Activated CD4-positive, alpha-beta T cell treated with anti-CD3 and anti-CD28 coated beads, Interleukin-2, amount 50 U/mL, for 4 hours (primary cell): ENCODE measurements at regions not wholly inside any gene's neighbourhood (a gene's known extent, or its start where the extent isn't known, plus 50 kb on each side); places are given as distances from the start of the nearest gene placed in this dataset.
"Not testable (repeated sequence)": the region's sequence is repeated elsewhere in the genome, so short reads cannot be mapped to it uniquely, and the experiment has no call there.

ENCODE experiments used
- DNase-seq, 2 experiments: peaks; one replicate each; pipeline ENCODE4 v3.0.0-alpha.2; 2020

DNA sequence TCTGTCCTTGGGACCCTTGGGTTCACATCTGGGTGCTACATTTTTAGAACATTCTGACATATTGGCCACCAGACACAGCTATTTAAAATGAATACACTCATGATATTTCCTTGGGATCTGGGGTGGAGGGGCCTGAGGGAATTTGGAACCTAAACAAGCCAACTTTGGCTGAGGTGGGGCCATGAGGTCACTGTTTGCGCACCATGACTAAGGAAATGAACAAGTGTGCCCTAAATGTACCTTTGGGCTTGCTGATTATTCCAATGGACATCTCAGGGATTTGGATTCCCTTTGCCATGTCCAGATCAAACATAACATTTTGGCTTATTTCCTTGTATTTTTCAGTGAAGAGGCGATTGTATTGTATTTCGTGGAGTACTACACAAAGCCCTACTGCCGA, 80.5 kb upstream of the SEC11C start:
- no peak for DNase-seq

GRCh38 chr18:59060551-59060950, 79.1 kb upstream of the SEC11C start:
- no peak for DNase-seq

DNA sequence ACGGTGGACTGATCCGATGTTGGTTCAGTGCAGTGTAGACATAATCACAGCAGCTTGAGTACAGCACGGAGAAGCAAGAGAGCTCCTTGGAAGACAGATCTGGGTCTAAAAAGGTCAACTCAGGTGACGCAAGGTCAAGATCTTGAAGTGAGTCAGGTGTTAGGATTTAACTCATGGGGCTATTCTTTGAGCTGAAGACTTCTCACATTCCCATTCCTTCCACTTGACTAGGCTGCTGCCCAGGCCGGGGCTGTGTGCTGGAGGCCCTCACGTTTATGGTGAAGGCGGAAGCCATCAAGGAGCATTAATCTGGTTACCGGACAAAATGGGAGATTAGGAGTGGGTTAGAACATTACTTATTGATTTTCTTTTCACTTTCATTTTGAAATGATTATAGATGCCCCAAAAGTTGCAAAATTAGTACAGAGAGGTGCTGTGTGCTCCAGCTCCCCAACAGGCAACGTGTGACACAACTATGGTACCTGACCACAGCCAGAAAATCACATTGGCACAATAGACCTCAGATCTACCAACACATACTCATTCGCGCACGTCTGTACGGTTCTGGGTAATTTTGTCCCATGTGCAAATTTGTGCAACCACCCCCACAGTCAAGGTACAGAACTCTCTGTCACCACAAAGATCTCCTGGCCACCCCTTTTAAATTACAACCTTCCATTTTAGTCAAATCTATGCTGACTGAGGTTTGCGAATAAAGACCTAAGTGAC, 77.6 kb upstream of the SEC11C start:
- no peak for DNase-seq

- no peak for DNase-seq
These were observed 77.1 kb upstream of the SEC11C start for GRCh38 chr18:59062643-59063006.

- DNase-seq, result no peak
These were observed 76.3 kb upstream of the SEC11C start for GRCh38 chr18:59063300-59063906.

- DNase-seq, result no peak
These were observed 75.8 kb upstream of the SEC11C start for GRCh38 chr18:59063912-59064311.

GRCh38 chr18:59065684-59066083, 74.0 kb upstream of the SEC11C start:
- DNase-seq, result no peak

GRCh38 chr18:59067873-59068272, 71.8 kb upstream of the SEC11C start:
- DNase-seq, result no peak

GRCh38 chr18:59068276-59069071, 71.2 kb upstream of the SEC11C start:
- no peak for DNase-seq

DNA sequence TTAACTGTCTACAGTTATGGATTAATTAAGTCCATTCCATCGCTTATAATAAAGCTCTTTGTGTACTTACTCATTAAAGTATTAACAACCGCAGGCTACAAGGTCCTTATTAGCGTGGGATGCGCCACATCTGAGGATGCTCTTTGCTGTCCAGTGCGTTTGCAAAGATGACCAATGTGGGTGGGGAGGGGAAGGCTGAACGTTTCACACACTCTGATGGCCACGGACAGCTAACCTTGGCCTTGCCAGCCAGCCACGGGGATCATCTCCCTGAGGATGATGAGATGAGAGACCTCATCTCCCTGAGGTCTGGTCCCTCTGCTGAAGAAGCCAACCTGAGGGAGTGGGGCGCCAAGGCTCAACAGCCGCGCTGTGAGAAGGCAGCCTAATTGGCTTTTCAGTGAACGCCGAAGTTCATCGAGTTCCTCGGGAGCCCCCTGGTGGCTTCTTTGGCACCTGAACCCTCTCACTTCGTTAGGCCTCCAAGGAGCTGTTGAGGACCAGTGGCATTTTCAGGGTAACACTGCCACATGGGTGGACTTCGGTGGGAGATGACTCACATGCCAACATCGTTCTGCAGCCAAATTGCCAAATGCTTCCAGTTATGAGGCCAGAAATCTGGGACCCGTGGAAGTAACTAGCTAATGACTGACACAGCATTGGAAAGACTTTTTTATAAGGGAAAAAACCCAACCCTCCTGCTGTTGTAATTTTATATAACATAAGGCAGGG, 69.3 kb upstream of the SEC11C start:
- DNase-seq, result peak; percentile 73 to 79

DNA sequence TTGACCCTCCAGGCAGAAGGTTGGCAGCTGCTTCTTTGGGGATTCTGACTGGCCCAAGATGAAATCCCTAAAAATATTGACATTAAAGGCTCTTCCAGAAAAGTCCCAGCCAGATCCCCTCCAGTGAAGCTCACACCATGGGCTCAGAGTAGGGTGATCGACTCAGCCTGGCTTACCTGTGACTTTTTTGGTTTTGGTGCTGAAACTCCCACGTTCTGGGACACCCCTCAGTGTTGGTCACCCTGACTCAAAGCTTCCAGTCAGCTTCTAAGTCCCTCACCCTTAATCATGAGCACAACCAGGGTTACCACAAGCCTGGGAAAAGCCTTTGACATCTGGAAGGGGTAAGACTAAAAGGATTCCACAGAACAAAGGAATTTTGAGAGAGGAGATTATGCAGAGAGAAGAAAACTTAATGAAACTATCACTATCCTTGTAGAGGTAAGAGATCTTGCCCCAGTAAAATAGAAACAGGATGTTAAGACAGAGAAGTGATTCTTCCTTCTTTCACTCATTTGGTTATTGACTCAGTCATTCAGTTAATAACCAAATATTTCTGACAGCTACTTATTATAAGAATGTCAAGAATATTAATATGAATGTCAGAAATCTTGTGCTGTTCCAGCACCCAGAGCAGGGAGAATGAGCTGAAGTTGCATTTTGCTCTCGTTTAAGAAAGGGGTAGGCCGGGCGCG, 66.8 kb upstream of the SEC11C start:
- no peak for DNase-seq

DNA sequence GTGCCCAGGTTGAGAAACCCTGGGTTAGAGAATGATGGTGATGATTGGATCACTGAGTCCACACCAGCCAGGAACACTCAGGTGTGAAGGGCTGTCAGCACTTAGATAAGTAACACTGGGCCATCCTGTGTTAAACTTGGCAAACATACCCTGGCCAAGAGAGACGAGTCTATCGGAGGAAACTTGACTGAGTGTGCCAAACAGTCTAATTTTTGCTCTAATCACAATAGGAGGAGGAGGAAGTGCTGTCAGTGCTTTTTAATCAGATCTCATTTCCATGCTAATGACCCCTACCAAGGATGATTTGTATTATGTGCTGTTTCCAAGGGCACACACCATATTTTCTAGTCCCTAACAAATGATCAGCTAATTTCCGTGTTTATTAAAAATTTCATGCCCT, 63.8 kb upstream of the SEC11C start:
- no peak for DNase-seq

DNA sequence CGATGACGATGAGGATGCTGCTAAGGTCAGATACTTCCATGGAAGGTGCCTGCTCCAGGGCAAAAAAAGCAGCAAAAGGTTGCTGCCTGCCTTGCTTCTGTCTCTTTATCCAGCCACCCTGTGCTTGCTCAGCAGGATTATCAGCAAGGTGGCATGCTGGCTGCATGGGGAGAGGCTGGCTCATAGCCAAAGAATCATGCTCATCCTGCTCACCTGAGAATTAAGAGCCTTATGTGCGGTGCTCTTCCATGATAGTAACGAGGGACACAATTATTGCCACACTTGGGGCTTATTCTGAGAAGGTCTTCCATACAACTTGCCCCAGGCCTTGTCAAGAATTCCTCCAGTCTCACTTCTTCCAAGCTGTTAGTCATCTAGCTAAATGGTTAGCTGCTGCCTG, 60.4 kb upstream of the SEC11C start:
- no peak for DNase-seq

DNA sequence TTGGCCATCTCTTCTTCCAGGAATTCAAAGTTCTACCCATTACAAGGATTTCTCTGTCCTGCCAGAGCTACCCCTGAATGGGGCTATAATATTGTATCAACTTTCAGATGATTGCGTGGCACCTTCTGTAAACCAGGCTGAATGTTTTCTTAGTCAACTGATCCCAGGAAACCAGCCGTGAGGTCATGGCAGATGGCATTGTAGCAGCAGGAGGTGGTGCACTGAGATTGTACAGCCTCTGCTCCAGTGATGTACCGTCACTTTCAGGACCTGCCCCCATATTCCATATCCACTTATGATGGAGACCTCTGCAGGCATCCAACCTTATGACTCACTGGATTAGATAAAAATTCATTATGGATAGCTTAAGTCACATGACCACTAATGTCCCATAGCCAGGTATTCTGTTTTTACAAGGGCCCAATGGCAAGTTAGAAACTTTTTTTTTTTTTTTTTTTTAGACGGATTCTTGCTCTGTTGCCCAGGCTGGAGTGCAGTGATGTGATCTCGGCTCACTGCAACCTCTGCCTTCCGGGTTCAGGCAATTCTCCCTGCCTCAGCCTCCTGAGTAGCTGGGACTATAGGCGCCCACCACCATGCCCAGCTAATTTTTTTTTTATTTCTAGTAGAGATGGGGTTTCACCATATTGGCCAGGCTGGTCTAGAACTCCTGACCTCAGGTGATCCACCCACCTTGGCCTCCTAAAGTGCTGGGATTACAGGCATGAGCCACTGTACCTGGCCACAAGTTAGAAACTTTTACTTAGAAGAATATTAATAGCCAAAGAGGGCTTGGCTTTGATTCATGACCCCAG, 59.8 kb upstream of the SEC11C start:
- DNase-seq, result not testable (repeated sequence)

DNA sequence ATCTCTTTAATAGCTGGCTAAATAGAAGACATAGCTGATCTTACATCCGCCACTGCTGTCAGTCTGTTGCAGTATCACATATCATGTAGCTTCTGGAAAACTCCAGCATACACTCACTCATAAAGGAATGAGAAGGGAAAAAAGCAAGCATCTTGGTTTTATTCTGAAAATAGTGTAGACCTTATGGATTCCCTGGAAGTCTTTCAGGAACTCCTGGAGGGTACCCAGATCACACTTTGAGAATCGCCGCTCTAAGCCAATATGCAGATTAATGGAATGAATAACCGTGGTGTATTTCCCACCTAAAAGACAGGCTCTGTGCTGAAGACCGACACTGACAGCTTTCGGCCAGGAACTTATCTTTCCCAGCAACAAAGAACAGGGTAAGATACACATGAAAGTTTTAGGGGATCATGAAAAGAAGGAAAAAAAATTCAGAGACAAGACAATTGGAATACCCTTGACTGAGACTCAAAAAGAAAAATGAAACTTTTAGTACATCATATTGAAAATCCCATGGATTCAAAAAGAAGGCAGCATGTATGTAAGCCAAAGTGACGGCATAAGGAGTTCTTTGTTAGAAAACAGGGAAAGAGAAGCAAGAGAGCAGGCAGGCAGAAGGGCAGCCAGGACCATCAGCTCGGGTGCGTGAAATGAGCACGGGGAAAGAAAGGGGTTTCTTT, 56.4 kb upstream of the SEC11C start:
- no peak for DNase-seq

DNA sequence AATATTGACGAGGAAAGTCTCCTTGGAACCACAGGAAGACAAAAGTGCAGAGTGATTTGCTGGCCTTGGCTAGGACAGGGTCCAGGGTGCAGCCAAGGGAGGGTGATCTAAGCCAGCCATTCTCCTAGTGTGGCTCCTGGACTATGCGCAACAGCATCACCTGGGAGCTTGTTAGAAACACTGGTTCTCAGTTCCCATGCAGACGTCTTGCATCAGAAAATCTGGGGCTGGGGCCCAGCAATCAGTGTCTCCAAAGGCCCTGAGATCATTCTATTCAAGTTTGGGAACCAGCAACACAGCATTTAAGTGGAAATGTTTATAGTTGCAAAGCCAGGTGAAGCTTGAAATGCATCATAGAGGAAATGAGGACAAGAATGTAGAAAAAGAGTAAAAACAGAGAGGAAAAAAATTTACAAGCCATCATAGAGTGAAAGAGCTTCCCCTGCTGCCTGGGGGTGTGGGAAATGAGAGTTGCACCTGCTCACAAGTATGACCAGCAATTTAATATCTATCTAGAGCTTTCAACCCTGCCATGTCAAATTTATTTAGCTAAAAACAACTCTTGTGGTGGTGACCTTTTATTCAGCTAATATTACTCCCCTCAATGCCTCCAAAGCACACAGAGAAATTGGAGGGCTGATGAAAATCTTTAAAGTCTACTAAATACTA, 54.4 kb upstream of the SEC11C start:
- DNase-seq, result no peak

GRCh38 chr18:59085797-59086196, 53.9 kb upstream of the SEC11C start:
- no peak for DNase-seq

- DNase-seq, result no peak
These were observed 53.2 kb upstream of the SEC11C start for GRCh38 chr18:59086522-59086921.

- DNase-seq, result no peak
These were observed 52.3 kb upstream of the SEC11C start for GRCh38 chr18:59087391-59087790.
